SK-N-SH (cell line): ENCODE measurements at regions not wholly inside any gene's neighbourhood (a gene's known extent, or its start where the extent isn't known, plus 50 kb on each side); places are given as distances from the start of the nearest gene placed in this dataset.

Source experiments
- CTCF ChIA-PET: fragments of 300-600, 350-600 bp; formaldehyde crosslinking; extraction: SDS; loops from one replicate; lab custom pipeline; 2021; lab: Yijun Ruan, JAX
- POLR2A ChIA-PET: fragments of 350-600 bp; sonication (Branson Sonifier 250); formaldehyde crosslinking; extraction: SDS; loops from one replicate; lab custom pipeline; 2020; ENCODE audit warnings: antibody characterized with exemption, inconsistent platforms; lab: Yijun Ruan, JAX
- DNase-seq: peaks from one replicate; pipeline ENCODE4 v3.0.0; 2012
- H2AFZ ChIP-seq: fragments of 200-600 bp; sonication (generic); 2 replicates; pipeline ENCODE4 v1.8.1; 2016; ENCODE audit warnings: antibody characterized with exemption, mild to moderate bottlenecking, low read depth
- H3F3A ChIP-seq: fragments of 200-600 bp; sonication (generic); replicated peaks from 2 replicates; pipeline ENCODE3; 2016; ENCODE audit warnings: antibody characterized with exemption, mild to moderate bottlenecking; ENCODE audit not compliant: insufficient read depth
- H3K27ac ChIP-seq, 2 experiments: fragments of 200-500 bp in 1 of 2; fragments of 200-600 bp in 1 of 2; sonication (Bioruptor generic) in 1 of 2; sonication (generic), shearing (Covaris generic) in 1 of 2; 2 replicates each; pipeline versions ENCODE4 v1.5.1 to v1.6.1; 2014 to 2016; ENCODE audit warnings: low read depth in 2 of 2, inconsistent platforms in 1 of 2, low read length in 1 of 2, mild to moderate bottlenecking in 1 of 2, mixed read lengths in 1 of 2
- H3K27me3 ChIP-seq: fragments of 200-600 bp; sonication (generic), shearing (Covaris generic); 2 replicates; pipeline ENCODE4 v1.6.1; 2016; ENCODE audit warnings: mixed run types; ENCODE audit not compliant: insufficient read depth
- H3K36me3 ChIP-seq, 2 experiments: fragments of 200-500 bp in 1 of 2; fragments of 200-600 bp in 1 of 2; sonication (Bioruptor generic) in 1 of 2; sonication (generic) in 1 of 2; replicated peaks in 1 of 2; 2 replicates each; pipeline versions ENCODE3 to v1.5.1; 2014 to 2016; ENCODE audit warnings: low read length in 1 of 2, mild to moderate bottlenecking in 1 of 2; ENCODE audit not compliant: insufficient read depth in 2 of 2, control insufficient read depth in 1 of 2
- H3K4me1 ChIP-seq, 2 experiments: fragments of 200-500 bp in 1 of 2; fragments of 200-600 bp in 1 of 2; sonication (Bioruptor generic) in 1 of 2; sonication (generic), shearing (Covaris generic) in 1 of 2; 2 replicates each; pipeline versions ENCODE4 v1.5.1 to v1.6.1; 2014 to 2016; ENCODE audit warnings: low read depth in 1 of 2, low read length in 1 of 2, mixed run types in 1 of 2; ENCODE audit not compliant: insufficient read depth in 2 of 2, control insufficient read depth in 1 of 2
- H3K4me2 ChIP-seq: fragments of 200-600 bp; sonication (generic), shearing (Covaris generic); 2 replicates; pipeline ENCODE4 v1.6.1; 2017; ENCODE audit warnings: mixed run types
- H3K4me3 ChIP-seq, 2 experiments: fragments of 200-500 bp in 1 of 2; fragments of 200-600 bp in 1 of 2; sonication (Bioruptor generic) in 1 of 2; sonication (generic), shearing (Covaris generic) in 1 of 2; 2 replicates each; pipeline versions ENCODE4 v1.5.1 to v1.8.1; 2014 to 2016; ENCODE audit warnings: low read depth in 2 of 2, inconsistent platforms in 1 of 2, low read length in 1 of 2, mild to moderate bottlenecking in 1 of 2, mixed read lengths in 1 of 2, moderate library complexity in 1 of 2
- H3K79me2 ChIP-seq: fragments of 200-600 bp; sonication (generic); 2 replicates; pipeline ENCODE4 v1.8.1; 2017; ENCODE audit warnings: mild to moderate bottlenecking; ENCODE audit not compliant: insufficient read depth
- H3K9ac ChIP-seq: fragments of 200-600 bp; sonication (generic); 2 replicates; pipeline ENCODE4 v1.6.1; 2017; ENCODE audit warnings: mixed run types
- H3K9me2 ChIP-seq: fragments of 200-600 bp; sonication (generic); 2 replicates; pipeline ENCODE4 v1.6.1; 2017; ENCODE audit warnings: mixed run types
- H3K9me3 ChIP-seq: fragments of 200-600 bp; sonication (generic); 2 replicates; pipeline ENCODE4 v1.6.1; 2017; ENCODE audit warnings: mixed run types, mild to moderate bottlenecking, moderate library complexity
- H4K20me1 ChIP-seq: fragments of 200-600 bp; sonication (generic); 2 replicates; pipeline ENCODE4 v1.6.1; 2017; ENCODE audit warnings: mild to moderate bottlenecking, mixed run types; ENCODE audit not compliant: insufficient read depth
- ELF1 ChIP-seq: IDR thresholded peaks from 2 replicates; pipeline ENCODE4 v1.4.0; 2012
- EP300 ChIP-seq, 2 experiments: IDR thresholded peaks; 2 replicates each; pipeline versions ENCODE4 v1.4.0 to v1.6.1; 2012; ENCODE audit warnings: borderline replicate concordance in 1 of 2, low read depth in 1 of 2, low read length in 1 of 2
- FOSL2 ChIP-seq: IDR thresholded peaks from 2 replicates; pipeline ENCODE4 v1.4.0; 2012; ENCODE audit warnings: low read depth, mild to moderate bottlenecking, moderate library complexity, borderline replicate concordance
- JUND ChIP-seq: IDR thresholded peaks from 2 replicates; pipeline ENCODE4 v1.4.0; 2012
- POLR2AphosphoS5 ChIP-seq: IDR thresholded peaks from 2 replicates; pipeline ENCODE4 v1.6.1; 2012; ENCODE audit warnings: low read depth, low read length
- RCOR1 ChIP-seq: fragments of 150-350 bp; IDR thresholded peaks from 2 replicates; pipeline ENCODE4 v1.6.1; 2017; ENCODE audit warnings: antibody characterized with exemption, low read length
- SMC3 ChIP-seq: IDR thresholded peaks from 2 replicates; pipeline ENCODE4 v1.6.1; 2012; ENCODE audit warnings: low read depth, low read length, improper control_type of control experiment
- TAF1 ChIP-seq: IDR thresholded peaks from 2 replicates; pipeline ENCODE4 v1.6.1; 2012; ENCODE audit warnings: low read depth, mild to moderate bottlenecking, low read length, moderate library complexity, borderline replicate concordance
- TCF12 ChIP-seq: IDR thresholded peaks from 2 replicates; pipeline ENCODE4 v1.4.0; 2012
- WGBS: methylation state at CpG from one replicate; pipeline ENCODE4 v1.1.6; 2017; ENCODE audit warnings: low lambda C conversion rate; 5-methylcytosine and 5-hydroxymethylcytosine counted together
- TF ChIP-seq, protein P1 (sequence below): fragments of 150-350 bp; IDR thresholded peaks from 2 replicates; pipeline ENCODE4 v1.6.1; 2017; ENCODE audit warnings: antibody characterized with exemption, low read length, low read depth, borderline replicate concordance
- TF ChIP-seq, protein P2 (sequence below): IDR thresholded peaks from 2 replicates; pipeline ENCODE4 v1.4.0; 2012; ENCODE audit warnings: low read depth, borderline replicate concordance
- TF ChIP-seq, protein P3 (sequence below): fragments of 150-350 bp; IDR thresholded peaks from 2 replicates; pipeline ENCODE4 v1.6.1; 2016; ENCODE audit warnings: mild to moderate bottlenecking, low read depth, low read length
- TF ChIP-seq, protein P4 (sequence below): IDR thresholded peaks from 2 replicates; pipeline ENCODE4 v1.4.0; 2012; ENCODE audit warnings: low read depth, borderline replicate concordance

DNA sequence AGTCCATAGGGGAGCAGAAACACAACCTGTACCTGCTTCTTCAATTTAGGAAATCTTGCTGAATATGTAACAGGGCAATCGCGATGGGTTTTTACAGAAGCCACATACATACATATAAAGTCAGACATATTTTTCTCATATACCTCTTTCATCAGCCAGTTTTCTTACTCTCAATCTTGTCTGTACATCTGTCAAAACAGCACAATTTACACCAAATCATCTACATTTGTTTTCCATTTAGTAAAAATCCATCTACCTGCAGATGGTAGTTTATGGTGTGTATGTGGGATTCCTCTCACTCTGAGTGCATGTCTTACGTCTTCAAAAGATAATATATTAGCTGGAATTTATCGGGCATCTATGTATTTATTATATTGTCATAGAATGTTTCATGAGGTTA, 208.7 kb downstream of the ZPLD1 start:
- Histone ChIP-seq H2AFZ (no peak overlapping the region), H3K9me3 (no peaks in the 10 kb centered on the region), H4K20me1 (no peaks in the 10 kb centered on the region), H3K4me3 (no peak overlapping the region), H3K36me3 (no peaks in the 10 kb centered on the region), H3K4me2 (no peak overlapping the region), H3K27me3 (no peaks in the 10 kb centered on the region), H3K79me2 (no peaks in the 10 kb centered on the region), H3K27ac (no peak overlapping the region), H3K4me1 (no peaks in the 10 kb centered on the region), H3F3A (no peaks in the 10 kb centered on the region), H3K9ac (no peak overlapping the region)
- ChIA-PET CTCF (no interaction called here), POLR2A (no interaction called here)
- no peak for DNase-seq
- TF ChIP-seq, protein P1, sequence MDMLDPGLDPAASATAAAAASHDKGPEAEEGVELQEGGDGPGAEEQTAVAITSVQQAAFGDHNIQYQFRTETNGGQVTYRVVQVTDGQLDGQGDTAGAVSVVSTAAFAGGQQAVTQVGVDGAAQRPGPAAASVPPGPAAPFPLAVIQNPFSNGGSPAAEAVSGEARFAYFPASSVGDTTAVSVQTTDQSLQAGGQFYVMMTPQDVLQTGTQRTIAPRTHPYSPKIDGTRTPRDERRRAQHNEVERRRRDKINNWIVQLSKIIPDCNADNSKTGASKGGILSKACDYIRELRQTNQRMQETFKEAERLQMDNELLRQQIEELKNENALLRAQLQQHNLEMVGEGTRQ = no peak
- TF ChIP-seq TAF1 = no peak
- TF ChIP-seq FOSL2 = no peak
- no peak for TF ChIP-seq ELF1
- TF ChIP-seq, protein P2, sequence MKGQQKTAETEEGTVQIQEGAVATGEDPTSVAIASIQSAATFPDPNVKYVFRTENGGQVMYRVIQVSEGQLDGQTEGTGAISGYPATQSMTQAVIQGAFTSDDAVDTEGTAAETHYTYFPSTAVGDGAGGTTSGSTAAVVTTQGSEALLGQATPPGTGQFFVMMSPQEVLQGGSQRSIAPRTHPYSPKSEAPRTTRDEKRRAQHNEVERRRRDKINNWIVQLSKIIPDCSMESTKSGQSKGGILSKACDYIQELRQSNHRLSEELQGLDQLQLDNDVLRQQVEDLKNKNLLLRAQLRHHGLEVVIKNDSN = no peak
- TF ChIP-seq, protein P3, sequence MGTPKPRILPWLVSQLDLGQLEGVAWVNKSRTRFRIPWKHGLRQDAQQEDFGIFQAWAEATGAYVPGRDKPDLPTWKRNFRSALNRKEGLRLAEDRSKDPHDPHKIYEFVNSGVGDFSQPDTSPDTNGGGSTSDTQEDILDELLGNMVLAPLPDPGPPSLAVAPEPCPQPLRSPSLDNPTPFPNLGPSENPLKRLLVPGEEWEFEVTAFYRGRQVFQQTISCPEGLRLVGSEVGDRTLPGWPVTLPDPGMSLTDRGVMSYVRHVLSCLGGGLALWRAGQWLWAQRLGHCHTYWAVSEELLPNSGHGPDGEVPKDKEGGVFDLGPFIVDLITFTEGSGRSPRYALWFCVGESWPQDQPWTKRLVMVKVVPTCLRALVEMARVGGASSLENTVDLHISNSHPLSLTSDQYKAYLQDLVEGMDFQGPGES = no peak
- TF ChIP-seq SMC3 = no peak
- TF ChIP-seq TCF12 = no peak
- no peak for TF ChIP-seq POLR2AphosphoS5
- TF ChIP-seq, protein P4, sequence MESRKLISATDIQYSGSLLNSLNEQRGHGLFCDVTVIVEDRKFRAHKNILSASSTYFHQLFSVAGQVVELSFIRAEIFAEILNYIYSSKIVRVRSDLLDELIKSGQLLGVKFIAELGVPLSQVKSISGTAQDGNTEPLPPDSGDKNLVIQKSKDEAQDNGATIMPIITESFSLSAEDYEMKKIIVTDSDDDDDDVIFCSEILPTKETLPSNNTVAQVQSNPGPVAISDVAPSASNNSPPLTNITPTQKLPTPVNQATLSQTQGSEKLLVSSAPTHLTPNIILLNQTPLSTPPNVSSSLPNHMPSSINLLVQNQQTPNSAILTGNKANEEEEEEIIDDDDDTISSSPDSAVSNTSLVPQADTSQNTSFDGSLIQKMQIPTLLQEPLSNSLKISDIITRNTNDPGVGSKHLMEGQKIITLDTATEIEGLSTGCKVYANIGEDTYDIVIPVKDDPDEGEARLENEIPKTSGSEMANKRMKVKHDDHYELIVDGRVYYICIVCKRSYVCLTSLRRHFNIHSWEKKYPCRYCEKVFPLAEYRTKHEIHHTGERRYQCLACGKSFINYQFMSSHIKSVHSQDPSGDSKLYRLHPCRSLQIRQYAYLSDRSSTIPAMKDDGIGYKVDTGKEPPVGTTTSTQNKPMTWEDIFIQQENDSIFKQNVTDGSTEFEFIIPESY = no peak
- no peak for TF ChIP-seq JUND
- no peak for TF ChIP-seq EP300 (IDR thresholded peaks at IDR 0.05; ENCODE audit: borderline replicate concordance in 1 of 2, low read depth in 1 of 2, low read length in 1 of 2)
- TF ChIP-seq RCOR1 = no peak
- TF ChIP-seq, all 33 proteins: peak for 0
- H3K9me2 ChIP-seq = no peaks in the 10 kb centered on the region
- 59% methylated on average over 4 of the region's 4 CpGs for WGBS

DNA sequence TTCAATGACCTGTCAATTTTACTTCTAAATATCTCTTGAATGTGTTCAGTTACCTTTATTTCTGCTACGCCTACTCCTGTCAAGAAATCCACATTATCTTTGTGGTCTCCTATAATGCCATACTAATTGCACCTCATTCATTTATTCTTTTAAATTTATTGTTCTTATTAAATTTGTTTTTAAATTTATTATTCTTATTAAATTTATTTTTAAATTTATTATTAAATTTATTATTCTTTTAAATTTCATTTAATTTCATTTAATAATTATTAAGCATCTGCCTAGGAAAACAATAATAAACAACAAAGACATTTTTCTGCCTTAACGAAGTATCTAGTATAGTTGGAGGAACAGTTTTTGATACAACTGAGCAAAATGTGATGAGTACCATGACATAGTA, 211.7 kb downstream of the ZPLD1 start:
- Histone ChIP-seq H3K9me3 (no peaks in the 10 kb centered on the region), H3K4me3 (no peak overlapping the region), H3K9me2 (no peaks in the 10 kb centered on the region), H4K20me1 (no peaks in the 10 kb centered on the region), H3K4me1 (no peaks in the 10 kb centered on the region), H3K27me3 (no peaks in the 10 kb centered on the region), H2AFZ (no peak overlapping the region), H3F3A (no peaks in the 10 kb centered on the region), H3K79me2 (no peaks in the 10 kb centered on the region), H3K27ac (no peak overlapping the region), H3K36me3 (no peaks in the 10 kb centered on the region), H3K4me2 (no peak overlapping the region), H3K9ac (no peak overlapping the region)
- CTCF ChIA-PET = interaction anchor here (1.1 kb wide), 1 partner anchor 8 kb away, joined by 3 read pairs; no protein-coding TSS in a partner anchor
- TF ChIP-seq, protein P1 = no peak
- no peak for TF ChIP-seq TCF12
- no peak for DNase-seq
- POLR2A ChIA-PET = no interaction called here
- 57% methylated on average over 2 of the region's 2 CpGs for WGBS
